NCI-H146 (cell line): ENCODE measurements at regions not wholly inside any gene's neighbourhood (a gene's known extent, or its start where the extent isn't known, plus 50 kb on each side); places are given as distances from the start of the nearest gene placed in this dataset.
"Not testable (repeated sequence)": the region's sequence is repeated elsewhere in the genome, so short reads cannot be mapped to it uniquely, and the experiment has no call there.

Source experiments
- DNase-seq: peaks from one replicate; lab custom pipeline; 2025; lab: John Stamatoyannopoulos, UW

GRCh38 chr2:196486146-196486545 lies 153.4 kb upstream of the CCDC150 start:
- DNase-seq, result no peak

DNA sequence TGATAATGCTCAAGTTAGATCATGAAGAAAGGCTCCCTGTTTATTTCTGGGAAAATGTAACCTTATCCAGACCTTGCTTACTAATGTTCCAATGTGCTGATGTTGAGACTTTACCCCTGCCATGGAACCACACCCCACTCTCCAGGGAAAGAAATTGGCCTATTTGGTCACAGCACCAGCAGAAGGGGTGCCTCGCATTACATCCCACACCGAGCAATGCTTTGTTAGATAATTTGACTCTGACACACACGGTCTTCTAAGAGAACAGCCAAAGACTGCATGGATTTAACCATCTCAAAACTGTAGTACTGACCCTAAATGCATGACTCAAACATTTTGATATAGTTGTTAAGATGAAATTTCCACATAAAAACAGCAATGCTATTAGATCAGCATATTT lies 152.1 kb upstream of the CCDC150 start:
- no peak for DNase-seq

GRCh38 chr2:196489371-196489770 lies 150.1 kb upstream of the CCDC150 start:
- DNase-seq, result no peak

DNA sequence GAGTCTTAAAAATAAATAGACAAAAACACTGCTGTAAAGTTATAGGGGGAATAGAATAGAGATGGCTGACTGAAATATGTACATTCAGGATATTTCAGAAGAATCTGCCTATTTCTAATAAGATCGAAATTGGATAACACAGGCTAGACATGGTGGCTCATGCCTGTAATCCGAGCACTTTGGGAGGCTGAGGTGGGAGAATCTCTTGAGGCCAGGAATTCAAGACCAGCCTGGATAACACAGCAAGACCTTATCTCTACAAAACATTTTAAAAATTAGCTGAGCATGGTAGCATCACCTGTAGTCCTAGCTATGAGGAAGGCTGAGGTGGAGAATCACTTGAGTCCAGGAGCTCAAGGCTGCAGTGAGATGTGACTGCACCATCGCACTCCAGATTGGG lies 146.6 kb upstream of the CCDC150 start:
- DNase-seq, result no peak

DNA sequence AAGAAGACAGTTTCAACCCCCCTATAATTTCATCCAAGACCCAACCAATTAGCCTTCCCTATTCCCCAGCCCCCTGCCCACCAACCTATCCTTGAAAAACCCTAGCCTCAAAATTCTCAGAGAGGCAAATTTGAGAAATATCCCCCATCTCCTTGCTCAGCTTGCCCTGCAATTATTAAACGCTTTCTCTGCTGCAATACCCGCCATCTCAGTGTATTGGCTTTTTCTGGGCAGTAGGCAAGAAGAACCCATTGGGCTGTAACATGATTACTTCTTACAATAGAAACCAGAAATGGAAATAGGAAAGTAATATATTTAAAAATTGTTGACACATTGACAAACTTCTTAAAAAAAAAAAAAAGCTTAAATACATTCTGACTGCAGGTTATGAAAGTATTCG lies 140.6 kb upstream of the CCDC150 start:
- no peak for DNase-seq

- no peak for DNase-seq
These were observed 139.8 kb upstream of the CCDC150 start for GRCh38 chr2:196499686-196500085.

DNA sequence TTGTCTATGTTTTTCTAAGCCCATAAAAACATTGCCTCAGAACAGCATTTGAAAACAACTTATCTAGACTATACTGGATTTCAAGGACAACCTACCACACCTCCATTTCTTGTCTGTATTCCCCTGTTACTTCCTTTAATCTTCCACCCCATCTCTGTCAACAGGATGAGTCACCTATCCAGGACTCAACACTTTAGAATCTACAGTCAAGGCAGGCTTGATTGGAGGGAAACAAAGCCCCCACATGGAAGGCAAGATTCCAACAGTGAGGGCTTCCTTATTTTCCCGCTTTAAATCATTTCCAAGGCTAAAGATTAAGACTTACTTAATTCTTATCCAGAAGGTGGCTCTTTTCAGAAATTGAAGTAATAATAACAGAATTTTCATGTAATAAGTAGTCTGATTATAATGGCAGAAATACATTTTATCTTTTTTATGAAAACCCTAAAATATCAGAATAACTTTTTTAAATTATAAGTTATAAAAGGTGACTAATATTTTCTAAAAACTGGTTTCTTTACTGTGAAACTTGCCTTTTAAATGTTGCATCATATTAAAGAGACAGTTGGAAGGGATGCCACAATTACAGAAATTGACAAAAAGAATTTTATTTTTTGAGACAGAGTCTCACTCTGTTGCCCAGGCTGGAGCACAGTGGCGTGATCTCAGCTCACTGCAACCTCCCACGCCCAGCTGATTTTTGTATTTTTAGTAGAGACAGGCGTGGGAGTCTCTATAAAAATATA lies 138.7 kb upstream of the CCDC150 start:
- DNase-seq, result no peak

- no peak for DNase-seq
These were observed 137.7 kb upstream of the CCDC150 start for GRCh38 chr2:196501836-196502235.

- no peak for DNase-seq
These were observed 137.1 kb upstream of the CCDC150 start for GRCh38 chr2:196502386-196502785.

- no peak for DNase-seq
These were observed 136.1 kb upstream of the CCDC150 start for GRCh38 chr2:196503398-196503797.

GRCh38 chr2:196504788-196505187 lies 134.7 kb upstream of the CCDC150 start:
- no peak for DNase-seq

GRCh38 chr2:196510246-196510645 lies 129.3 kb upstream of the CCDC150 start:
- no peak for DNase-seq

GRCh38 chr2:196511258-196512168 lies 128.0 kb upstream of the CCDC150 start:
- no peak for DNase-seq

DNA sequence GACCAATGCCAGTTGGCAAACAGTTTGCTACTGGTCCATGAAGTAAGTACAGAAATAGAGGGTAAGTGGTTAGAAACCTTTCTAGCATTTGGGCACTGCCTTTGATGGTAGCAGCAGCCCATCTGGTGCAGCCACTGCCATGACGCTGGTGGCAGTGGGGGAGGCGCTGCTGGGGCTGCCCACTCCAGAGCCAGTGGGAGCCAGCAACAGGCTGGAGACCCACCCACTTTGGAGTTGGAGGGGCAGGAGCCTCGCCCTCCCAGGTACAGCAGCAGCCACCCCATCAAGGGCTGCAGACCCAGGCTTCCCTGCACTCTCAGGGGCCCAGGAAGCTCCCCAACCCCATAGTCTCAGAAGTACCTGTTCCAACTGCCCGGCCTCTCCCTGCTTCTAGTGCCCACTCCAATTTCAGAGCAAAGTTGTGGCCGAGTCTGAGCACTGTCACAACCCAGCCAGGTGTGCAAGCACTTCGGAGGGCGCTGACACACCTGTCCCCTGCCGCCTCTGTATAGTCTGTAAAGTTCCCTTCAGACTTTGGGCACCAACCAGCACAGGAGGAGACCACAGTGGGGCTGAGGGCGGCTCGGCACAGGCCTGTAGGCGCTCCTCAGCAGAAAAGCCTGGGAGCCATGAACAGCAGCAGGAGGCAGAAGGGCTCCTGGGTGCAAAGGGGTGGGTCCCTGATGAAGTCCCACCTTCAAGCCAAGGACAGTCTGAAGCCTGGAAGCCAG lies 125.6 kb upstream of the CCDC150 start:
- DNase-seq, result no peak

DNA sequence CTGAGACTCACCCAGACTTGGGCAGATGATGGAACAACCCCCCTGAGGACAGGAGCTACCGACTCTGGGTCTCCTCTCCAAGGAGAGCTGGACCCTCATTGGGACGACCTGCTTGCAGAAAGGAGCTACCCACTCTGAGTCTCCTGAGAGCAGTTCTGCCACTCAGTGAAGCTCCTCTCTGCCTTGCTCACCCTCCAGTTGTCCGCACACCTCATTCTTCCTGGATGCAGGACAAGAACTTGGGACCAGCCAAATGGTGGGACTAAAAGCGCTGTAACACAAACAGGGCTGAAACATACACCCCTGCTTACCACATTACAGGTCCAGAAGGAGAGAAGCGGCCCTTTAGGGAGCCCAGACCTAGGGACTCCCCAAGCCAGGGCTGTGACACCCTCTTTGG lies 124.9 kb upstream of the CCDC150 start:
- no peak for DNase-seq

DNA sequence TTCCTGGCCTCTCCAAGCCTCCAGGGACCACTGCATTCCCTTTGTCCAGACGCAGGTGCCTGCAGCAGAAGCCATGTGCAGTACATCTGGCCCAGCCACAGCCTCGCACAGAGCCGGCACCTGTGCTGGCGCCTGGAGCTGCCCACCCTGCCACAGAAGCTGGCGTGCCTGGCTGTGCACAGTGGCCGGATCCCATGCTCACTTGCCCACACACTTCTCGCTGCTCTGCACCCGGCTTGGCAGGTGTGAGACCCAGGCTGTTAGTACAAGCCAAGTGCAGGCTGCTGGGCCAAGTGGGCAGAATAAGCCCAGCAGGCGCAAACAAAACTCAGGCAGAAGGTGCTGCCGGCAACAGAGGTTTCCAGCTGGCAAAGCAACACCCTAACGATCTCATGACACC lies 124.5 kb upstream of the CCDC150 start:
- DNase-seq, result no peak

DNA sequence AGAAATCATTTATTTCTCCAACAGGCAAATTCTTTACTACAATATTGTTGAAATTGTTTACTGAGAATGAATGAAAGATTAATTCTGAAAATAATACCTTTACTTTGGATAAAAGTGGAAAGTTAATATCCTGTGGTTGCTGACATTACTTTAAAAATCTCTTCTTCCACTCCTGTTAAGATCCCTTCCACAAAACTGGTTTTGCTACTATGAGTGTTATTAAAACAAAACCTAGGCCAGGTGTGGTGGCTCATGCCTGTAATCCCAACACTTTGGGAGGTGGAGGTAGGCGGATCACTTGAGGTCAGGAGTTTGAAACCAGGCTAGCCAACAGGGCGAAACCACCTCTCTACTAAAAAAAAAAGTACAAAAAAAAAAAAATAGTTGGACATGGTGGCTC lies 123.9 kb upstream of the CCDC150 start:
- DNase-seq, result no peak

DNA sequence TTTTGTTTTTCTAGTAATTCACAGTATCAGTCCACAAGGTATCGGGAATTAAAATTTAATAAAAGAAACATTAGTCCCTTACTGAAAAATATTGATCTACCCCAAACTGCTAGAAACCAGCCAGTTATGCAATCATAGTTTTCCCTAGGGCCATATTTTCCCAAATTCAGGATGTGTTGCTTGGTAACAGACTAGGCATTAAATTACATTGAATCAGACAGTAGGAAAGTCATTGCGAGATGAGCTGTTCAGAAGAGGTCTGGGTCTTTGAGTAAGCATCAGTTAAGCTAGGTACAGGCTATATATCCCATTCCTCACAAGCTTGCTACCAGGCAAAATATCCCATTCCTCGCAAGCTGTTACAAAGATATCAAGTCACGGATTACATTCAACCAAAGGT lies 123.0 kb upstream of the CCDC150 start:
- peak; percentile 5 for DNase-seq

DNA sequence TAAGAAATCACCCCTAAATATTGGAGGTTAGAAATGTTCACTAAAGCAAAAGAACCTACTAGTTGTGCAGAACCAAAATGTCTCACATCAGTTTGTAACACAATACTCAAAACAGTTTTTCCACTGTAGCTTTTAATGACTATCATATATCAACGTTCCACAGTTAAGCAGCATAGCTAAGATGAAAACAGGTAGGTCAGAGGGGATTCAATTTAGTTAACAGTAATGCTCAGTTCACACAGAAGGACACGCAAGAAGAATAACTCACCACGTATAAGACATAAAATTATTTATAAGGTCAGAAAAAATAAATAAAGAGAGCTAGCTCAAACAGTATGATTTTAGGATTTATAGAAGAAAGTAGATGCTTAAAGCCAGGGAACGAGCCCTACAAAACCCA lies 118.9 kb upstream of the CCDC150 start:
- no peak for DNase-seq

DNA sequence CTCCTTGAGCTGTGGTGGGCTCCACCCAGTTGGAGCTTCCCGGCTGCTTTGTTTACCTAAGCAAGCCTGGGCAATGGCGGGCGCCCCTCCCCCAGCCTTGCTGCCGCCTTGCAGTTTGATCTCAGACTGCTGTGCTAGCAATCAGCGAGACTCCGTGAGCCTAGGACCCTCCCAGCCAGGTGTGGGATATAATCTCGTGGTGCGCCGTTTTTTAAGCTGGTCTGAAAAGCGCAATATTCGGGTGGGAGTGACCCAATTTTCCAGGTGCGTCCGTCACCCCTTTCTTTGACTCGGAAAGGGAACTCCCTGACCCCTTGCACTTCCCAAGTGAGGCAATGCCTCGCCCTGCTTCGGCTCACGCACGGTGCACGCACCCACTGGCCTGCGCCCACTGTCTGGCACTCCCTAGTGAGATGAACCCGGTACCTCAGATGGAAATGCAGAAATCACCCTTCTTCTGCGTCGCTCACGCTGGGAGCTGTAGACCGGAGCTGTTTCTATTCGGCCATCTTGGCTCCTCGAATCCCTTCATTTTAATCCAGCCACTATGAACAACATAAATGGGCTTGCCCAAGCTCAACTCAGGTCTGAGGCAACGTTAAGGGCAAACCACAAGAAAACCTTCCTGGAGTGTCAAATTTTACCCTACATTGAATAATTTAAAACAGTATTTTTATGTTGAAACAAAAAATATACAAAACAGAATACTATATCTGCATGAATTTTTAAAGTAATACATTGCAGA lies 112.4 kb upstream of the CCDC150 start:
- not testable (repeated sequence) for DNase-seq

- no peak for DNase-seq
These were observed 110.9 kb upstream of the CCDC150 start for GRCh38 chr2:196528486-196529223.
